Parathyroid adenoma (tissue), 2 donors: ENCODE measurements at regions not wholly inside any gene's neighbourhood (a gene's known extent, or its start where the extent isn't known, plus 50 kb on each side); places are given as distances from the start of the nearest gene placed in this dataset.
A peak's percentile ranks its signal among the peaks of the same experiment; 100 is the strongest.

Source experiments
- H2AFZ ChIP-seq: fragments of 300-600 bp; sonication (generic); one replicate; pipeline ENCODE4 v1.7.0; 2017; ENCODE audit warnings: antibody characterized with exemption, mild to moderate bottlenecking
- H3K27ac ChIP-seq: fragments of 300-600 bp; sonication (generic); one replicate; pipeline ENCODE4 v1.7.0; 2017
- H3K27me3 ChIP-seq: fragments of 300-600 bp; sonication (generic); one replicate; pipeline ENCODE4 v1.7.0; 2017; ENCODE audit warnings: low read length; ENCODE audit not compliant: control insufficient read depth, insufficient read depth
- H3K36me3 ChIP-seq: fragments of 300-600 bp; sonication (generic); one replicate; pipeline ENCODE4 v1.7.0; 2017; ENCODE audit warnings: low read length; ENCODE audit not compliant: control insufficient read depth, insufficient read depth
- H3K4me1 ChIP-seq: fragments of 300-600 bp; sonication (generic); one replicate; pipeline ENCODE4 v1.7.0; 2017; ENCODE audit warnings: control low read depth
- H3K4me2 ChIP-seq: fragments of 300-600 bp; sonication (generic); one replicate; pipeline ENCODE4 v1.7.0; 2017; ENCODE audit warnings: low read length
- H3K4me3 ChIP-seq: fragments of 300-600 bp; sonication (generic); one replicate; pipeline ENCODE4 v1.7.0; 2017; ENCODE audit warnings: low read depth, low read length
- H3K79me2 ChIP-seq: fragments of 300-600 bp; sonication (generic); one replicate; pipeline ENCODE4 v1.7.0; 2017; ENCODE audit warnings: control low read depth
- H3K9ac ChIP-seq: fragments of 300-600 bp; sonication (generic); one replicate; pipeline ENCODE4 v1.7.0; 2017; ENCODE audit warnings: mild to moderate bottlenecking
- H3K9me3 ChIP-seq: fragments of 300-600 bp; sonication (generic); one replicate; pipeline ENCODE4 v1.7.0; 2017; ENCODE audit warnings: low read length; ENCODE audit not compliant: control insufficient read depth
- TF ChIP-seq, protein P1 (sequence below): fragments of 300-600 bp; sonication (generic); IDR thresholded peaks from one replicate; pipeline ENCODE4 v1.7.0; 2017; ENCODE audit warnings: antibody characterized with exemption, mild to moderate bottlenecking
- donor health status: primary hyperparathyroidism.

DNA sequence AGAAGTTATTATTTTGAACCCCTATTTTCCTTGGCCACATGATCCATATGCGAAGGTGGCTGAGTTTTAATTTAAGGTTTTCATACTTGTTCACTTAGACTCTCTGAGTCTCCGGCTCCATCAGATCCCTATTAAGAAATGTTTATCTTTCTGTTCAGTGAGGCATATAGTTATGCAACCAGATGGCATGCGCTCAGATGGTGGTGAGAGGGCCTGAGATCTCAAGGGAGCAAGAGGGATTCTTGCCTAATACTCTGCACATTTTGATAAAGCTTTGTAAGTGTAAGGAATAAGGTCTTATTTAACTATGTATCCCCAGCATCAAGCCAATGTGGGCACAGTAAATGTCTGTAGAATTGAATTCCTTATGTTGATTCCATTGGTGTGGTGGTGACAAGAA is 78.9 kb upstream of the DPH6 start:
- H3K27ac ChIP-seq = peak overlapping the region; percentile 27
- H3K9me3 ChIP-seq = no peaks in the 10 kb centered on the region
- peak overlapping the region; percentile 31 for H3K4me2 ChIP-seq
- TF ChIP-seq, protein P1, sequence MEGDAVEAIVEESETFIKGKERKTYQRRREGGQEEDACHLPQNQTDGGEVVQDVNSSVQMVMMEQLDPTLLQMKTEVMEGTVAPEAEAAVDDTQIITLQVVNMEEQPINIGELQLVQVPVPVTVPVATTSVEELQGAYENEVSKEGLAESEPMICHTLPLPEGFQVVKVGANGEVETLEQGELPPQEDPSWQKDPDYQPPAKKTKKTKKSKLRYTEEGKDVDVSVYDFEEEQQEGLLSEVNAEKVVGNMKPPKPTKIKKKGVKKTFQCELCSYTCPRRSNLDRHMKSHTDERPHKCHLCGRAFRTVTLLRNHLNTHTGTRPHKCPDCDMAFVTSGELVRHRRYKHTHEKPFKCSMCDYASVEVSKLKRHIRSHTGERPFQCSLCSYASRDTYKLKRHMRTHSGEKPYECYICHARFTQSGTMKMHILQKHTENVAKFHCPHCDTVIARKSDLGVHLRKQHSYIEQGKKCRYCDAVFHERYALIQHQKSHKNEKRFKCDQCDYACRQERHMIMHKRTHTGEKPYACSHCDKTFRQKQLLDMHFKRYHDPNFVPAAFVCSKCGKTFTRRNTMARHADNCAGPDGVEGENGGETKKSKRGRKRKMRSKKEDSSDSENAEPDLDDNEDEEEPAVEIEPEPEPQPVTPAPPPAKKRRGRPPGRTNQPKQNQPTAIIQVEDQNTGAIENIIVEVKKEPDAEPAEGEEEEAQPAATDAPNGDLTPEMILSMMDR = no peak
- no peak overlapping the region for H2AFZ ChIP-seq
- no peak overlapping the region for H3K4me3 ChIP-seq
- no peak overlapping the region for H3K9ac ChIP-seq
- peaks cover 10% of the 10 kb centered on the region for H3K4me1 ChIP-seq
- H3K79me2 ChIP-seq = no peaks in the 10 kb centered on the region
- no peaks in the 10 kb centered on the region for H3K36me3 ChIP-seq
- H3K27me3 ChIP-seq = no peaks in the 10 kb centered on the region

DNA sequence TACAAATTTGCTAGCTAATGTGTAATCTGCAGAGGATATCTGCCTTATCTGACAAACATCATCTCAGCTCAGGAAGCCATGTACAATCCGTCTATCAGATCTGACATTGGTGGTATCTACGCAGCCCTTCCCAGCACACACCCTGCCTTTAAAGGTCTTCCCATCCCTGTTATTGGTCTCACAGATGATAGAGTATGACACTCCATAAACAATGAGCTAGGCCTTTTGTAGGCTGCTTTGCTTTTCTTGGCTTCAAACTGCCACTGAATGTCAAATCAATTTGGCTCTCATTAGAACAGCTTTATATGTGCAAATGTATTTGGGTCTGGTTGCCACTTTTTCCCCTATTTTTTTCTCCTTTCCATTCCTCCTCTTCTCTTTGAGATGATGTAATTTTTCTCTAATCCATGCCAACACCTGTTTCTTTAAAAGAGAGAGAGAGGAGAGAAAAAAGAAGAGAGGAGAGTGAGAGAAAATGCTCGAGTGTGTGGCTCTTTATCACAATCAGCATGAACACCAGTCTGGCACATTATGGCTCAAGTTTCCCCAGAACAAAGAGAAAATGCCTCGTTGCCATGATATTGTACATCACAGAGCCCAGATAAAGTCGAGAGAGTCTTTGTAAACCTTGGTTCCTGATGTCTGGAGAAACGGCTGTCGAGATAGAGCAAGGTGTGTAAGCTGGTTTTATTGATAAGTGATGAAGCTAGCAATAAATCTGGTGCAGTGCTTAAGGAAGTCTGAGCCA is 80.8 kb upstream of the DPH6 start:
- Histone ChIP-seq H3K9me3 (no peaks in the 10 kb centered on the region), H3K27ac (peak overlapping the region; percentile 55), H3K36me3 (no peaks in the 10 kb centered on the region), H3K9ac (no peak overlapping the region), H3K4me2 (no peak overlapping the region), H3K4me1 (peaks cover 14% of the 10 kb centered on the region), H3K4me3 (no peak overlapping the region), H2AFZ (peak overlapping the region; percentile 54), H3K79me2 (no peaks in the 10 kb centered on the region), H3K27me3 (no peaks in the 10 kb centered on the region)
- TF ChIP-seq, protein P1 = no peak

DNA sequence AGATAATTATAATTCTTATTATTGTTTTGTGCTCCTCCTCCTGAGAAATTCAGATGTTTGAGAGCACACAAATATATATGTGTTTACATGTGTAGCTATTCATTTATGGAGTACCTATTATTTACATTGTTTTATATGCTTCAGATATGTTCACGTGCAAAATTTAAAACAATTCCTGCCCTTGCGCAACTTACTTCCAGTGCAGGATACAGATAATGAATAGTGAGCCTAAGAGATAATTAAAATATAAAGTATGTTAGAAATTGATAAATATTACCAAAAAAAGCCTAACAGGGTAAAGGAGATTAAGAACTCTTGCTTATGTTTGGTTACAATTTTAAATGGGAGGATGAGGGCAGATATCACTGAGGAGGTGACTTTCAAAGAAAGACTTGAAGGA is 81.7 kb upstream of the DPH6 start:
- no peak overlapping the region for H2AFZ ChIP-seq
- no peak overlapping the region for H3K27ac ChIP-seq
- H3K79me2 ChIP-seq = no peaks in the 10 kb centered on the region
- no peaks in the 10 kb centered on the region for H3K27me3 ChIP-seq
- no peak overlapping the region for H3K4me2 ChIP-seq
- peaks cover 14% of the 10 kb centered on the region for H3K4me1 ChIP-seq
- no peak overlapping the region for H3K9ac ChIP-seq
- H3K36me3 ChIP-seq = no peaks in the 10 kb centered on the region
- no peak overlapping the region for H3K4me3 ChIP-seq
- TF ChIP-seq, protein P1 = no peak
- H3K9me3 ChIP-seq = no peaks in the 10 kb centered on the region

DNA sequence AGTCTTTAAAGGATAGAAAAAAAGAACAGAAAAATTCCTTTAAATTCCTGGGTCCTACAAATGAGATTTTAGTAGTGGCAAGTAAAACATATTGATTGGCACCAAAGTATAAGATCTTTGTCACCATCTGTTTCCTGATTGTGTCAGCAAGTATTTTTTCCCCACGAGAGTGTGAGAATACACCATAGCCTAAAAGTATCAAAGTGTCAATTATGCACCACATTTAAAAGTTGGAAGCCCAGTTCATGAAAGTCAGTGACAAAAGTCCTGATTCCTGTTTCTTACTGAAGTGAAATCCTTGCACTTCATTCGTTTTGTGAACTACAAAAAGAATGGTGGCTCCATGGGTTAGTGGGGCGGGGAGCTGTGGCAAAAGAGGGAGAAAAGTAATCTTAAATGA is 83.8 kb upstream of the DPH6 start:
- TF ChIP-seq, protein P1 = no peak
- Histone ChIP-seq H3K27me3 (no peaks in the 10 kb centered on the region), H3K79me2 (no peaks in the 10 kb centered on the region), H3K4me2 (no peak overlapping the region), H3K27ac (peak overlapping the region; percentile 55), H3K4me3 (no peak overlapping the region), H3K9ac (no peak overlapping the region), H2AFZ (no peak overlapping the region), H3K4me1 (peaks cover 14% of the 10 kb centered on the region), H3K36me3 (no peaks in the 10 kb centered on the region), H3K9me3 (no peaks in the 10 kb centered on the region)

DNA sequence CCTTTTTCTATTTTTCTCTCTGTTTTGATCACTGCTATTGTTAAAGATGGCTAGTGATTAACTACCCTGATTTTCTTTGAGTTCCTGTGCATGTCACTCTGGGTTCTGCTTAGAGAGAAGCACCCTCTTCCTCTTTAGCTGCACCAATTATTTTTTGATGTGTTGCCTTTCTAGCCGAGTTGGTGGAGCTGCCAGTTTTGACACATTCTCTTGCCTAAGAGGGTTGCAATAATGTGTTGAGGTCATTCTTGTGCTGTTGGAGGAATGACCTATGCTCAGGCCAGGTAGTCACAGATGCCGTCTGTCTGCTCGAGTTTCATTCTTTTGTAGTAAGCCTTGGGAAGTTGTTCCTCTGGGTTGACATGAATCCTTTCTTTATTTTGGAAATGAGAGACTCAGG is 84.6 kb upstream of the DPH6 start:
- peak overlapping the region; percentile 55 for H3K27ac ChIP-seq
- H3K4me1 ChIP-seq = peaks cover 14% of the 10 kb centered on the region
- no peaks in the 10 kb centered on the region for H3K27me3 ChIP-seq
- H3K4me3 ChIP-seq = no peak overlapping the region
- no peaks in the 10 kb centered on the region for H3K36me3 ChIP-seq
- TF ChIP-seq, protein P1 = no peak
- H3K4me2 ChIP-seq = no peak overlapping the region
- H2AFZ ChIP-seq = no peak overlapping the region
- no peaks in the 10 kb centered on the region for H3K9me3 ChIP-seq
- H3K9ac ChIP-seq = no peak overlapping the region
- no peaks in the 10 kb centered on the region for H3K79me2 ChIP-seq
